NCI-H446 treated with DMSO at 0.1 percent for 48 hours (cell line): ENCODE measurements at regions not wholly inside any gene's neighbourhood (a gene's known extent, or its start where the extent isn't known, plus 50 kb on each side); places are given as distances from the start of the nearest gene placed in this dataset.

Experiments used
- DNase-seq: peaks from one replicate; lab custom pipeline; 2025; lab: John Stamatoyannopoulos, UW

GRCh38 chr5:54611290-54611951 lies 93.9 kb downstream of the SNX18 start:
- no peak for DNase-seq

- no peak for DNase-seq
These were observed 92.8 kb downstream of the SNX18 start for GRCh38 chr5:54610197-54610944.

DNA sequence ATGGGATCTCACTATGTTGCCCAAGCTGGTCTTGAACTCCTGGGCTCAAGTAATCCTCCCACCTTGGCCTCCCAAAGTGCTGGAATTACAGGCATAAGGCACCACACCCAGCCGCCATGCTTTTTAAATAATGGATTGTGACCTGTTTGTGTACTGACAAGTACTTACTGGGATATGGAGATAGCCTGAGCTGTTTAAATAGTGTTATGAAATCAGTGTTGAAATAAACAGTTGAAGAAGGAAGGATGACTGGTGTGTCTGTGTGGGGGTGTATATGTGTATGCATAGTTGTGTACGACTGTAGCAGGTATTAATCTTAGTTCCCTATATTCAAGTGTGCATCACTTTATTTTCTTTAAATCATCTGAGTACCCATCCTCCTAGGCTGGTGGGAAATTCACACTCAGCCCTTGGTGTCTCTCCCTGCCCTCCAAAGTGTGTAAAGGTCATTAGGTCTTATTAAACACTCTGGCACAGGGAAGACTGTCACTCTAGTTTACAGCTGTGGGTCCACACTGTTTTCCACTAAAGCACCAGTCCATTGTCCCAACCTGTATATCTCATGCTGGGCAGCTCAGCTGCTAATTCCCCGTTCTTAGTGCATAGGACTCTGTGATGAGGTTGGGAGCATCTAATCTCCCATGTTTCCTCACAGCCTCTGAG lies 91.0 kb downstream of the SNX18 start:
- no peak for DNase-seq

DNA sequence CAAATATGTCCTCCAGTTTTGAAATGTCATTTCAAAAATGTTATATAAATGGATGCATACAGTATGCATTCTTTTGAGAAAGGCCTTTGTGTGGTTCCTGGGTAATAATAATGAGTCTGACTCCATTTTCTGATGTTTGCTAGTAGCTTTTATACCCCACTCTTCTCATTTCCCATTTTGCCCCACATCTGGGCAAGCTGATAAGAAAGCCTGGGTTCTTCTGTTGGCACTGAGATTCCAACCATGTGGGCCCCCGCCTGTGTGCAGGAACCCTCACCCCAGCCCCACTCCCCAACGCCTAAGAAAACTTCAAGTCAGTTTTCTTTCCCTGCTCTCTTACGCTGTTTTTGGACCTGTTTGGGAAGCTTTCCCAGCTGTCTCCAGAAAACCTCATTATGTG lies 89.4 kb downstream of the SNX18 start:
- DNase-seq, result no peak

DNA sequence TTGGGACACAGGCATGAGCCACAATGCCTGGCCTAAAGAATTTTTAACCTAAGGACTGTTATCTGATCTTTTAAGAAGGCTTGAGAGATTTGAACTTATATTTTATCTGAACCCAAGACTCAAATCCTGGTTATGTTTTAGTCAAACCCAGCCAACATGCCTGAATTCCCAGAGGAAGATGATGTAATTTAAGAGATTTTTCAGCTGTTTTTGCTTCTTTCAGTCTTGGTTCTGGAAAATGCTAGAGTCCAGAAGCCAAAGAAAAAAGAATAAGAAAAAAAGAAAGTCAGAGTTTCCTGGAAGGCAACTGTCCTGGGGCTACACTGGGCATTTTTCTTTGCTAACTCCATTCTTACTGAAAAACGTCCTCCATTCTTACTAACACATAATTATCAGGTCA lies 85.8 kb downstream of the SNX18 start:
- no peak for DNase-seq

DNA sequence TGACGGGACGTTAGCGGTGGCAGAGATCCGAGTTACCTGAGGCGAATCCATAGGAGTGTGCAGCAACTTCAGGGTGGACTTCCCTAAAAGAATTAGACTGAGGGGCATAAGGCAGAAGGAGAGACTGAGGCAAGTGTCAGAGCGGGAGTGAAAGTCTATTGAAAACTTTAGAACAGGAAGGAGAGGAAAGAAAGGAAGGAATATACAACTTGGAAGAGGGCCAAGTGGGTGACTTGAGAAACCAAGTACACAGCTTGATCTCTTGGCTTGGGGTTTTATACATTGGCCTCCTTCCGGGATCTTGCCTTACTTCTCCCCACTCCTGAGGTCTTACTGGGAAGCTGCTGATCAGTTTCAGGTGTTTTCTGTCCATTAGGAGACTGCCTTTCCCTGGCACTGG lies 84.9 kb downstream of the SNX18 start:
- no peak for DNase-seq

GRCh38 chr5:54601411-54602230 lies 84.1 kb downstream of the SNX18 start:
- no peak for DNase-seq
